A673 (cell line): ENCODE measurements at regions not wholly inside any gene's neighbourhood (a gene's known extent, or its start where the extent isn't known, plus 50 kb on each side); places are given as distances from the start of the nearest gene placed in this dataset.

ENCODE experiments used
- EZH2 ChIP-seq: fragments of 200-600 bp; sonication (generic); IDR thresholded peaks from 2 replicates; pipeline ENCODE4 v1.6.1; 2017; ENCODE audit warnings: borderline replicate concordance, low read depth, mild to moderate bottlenecking, mixed read lengths, antibody characterized with exemption, low read length; ENCODE audit not compliant: poor library complexity, severe bottlenecking
- TF ChIP-seq, protein P1 (sequence below): fragments of 300-800, 200-600 bp; sonication (generic); conservative IDR thresholded peaks from 2 replicates; pipeline ENCODE4 v1.5.1; 2017; ENCODE audit warnings: low read depth, mild to moderate bottlenecking, antibody characterized with exemption, low read length, moderate library complexity, mixed read lengths

DNA sequence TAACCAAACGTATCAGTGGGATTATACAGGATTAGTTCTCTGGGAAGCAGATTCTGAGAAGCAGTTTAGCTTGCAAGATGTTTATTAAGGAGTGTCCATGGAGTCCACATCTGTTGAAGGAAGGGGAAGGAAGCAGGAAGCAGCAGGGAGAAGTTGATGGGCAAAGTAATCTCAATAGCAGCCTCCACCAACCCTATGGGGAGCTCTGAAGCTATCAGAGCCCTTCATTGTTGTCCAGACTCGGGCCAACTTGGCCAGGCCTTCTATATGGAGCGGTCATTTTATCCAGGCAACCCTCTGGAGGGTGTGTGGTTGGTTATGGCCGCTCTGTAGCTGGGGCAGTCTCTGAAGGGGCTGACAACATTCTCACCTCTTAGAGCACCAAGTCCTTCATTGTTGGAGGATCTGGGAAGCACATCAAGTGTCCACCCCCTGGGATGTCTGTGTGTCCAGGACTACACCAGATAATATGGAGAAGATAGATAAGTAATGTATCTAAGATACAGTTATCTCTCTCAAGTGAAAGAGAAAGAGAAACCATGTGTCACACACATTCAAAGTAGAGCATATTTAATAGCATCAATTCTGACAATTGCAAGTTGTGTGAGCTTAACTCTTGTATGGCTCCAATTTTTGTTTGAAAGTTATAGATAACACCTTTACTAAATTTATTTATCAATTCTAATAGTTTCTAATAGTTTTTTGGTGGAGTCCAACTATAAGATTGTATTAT, 101.7 kb upstream of the TRIM77 start:
- TF ChIP-seq, protein P1, sequence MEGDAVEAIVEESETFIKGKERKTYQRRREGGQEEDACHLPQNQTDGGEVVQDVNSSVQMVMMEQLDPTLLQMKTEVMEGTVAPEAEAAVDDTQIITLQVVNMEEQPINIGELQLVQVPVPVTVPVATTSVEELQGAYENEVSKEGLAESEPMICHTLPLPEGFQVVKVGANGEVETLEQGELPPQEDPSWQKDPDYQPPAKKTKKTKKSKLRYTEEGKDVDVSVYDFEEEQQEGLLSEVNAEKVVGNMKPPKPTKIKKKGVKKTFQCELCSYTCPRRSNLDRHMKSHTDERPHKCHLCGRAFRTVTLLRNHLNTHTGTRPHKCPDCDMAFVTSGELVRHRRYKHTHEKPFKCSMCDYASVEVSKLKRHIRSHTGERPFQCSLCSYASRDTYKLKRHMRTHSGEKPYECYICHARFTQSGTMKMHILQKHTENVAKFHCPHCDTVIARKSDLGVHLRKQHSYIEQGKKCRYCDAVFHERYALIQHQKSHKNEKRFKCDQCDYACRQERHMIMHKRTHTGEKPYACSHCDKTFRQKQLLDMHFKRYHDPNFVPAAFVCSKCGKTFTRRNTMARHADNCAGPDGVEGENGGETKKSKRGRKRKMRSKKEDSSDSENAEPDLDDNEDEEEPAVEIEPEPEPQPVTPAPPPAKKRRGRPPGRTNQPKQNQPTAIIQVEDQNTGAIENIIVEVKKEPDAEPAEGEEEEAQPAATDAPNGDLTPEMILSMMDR: no peak
- TF ChIP-seq EZH2: no peak
